K562 (cell line): ENCODE measurements at regions not wholly inside any gene's neighbourhood (a gene's known extent, or its start where the extent isn't known, plus 50 kb on each side); places are given as distances from the start of the nearest gene placed in this dataset.

ENCODE experiments used
- ADNP ChIP-seq: fragments of 200-800 bp; sonication (Bioruptor generic); IDR thresholded peaks from 2 replicates; pipeline ENCODE4 v1.6.1; 2016; ENCODE audit warnings: missing genetic modification characterization, missing compliant biosample characterization
- GABPB1 ChIP-seq: sonication (generic); formaldehyde crosslinking; IDR thresholded peaks from 2 replicates; pipeline ENCODE4 v1.8.0; 2022; ENCODE audit warnings: mild to moderate bottlenecking, missing genetic modification reagents
- GATAD2B ChIP-seq: fragments of 450-650 bp; IDR thresholded peaks from 2 replicates; pipeline ENCODE4 v1.6.1; 2017; ENCODE audit warnings: mild to moderate bottlenecking, borderline replicate concordance
- KLF16 ChIP-seq: IDR thresholded peaks from 2 replicates; pipeline ENCODE4 v1.6.1; 2016; ENCODE audit warnings: antibody characterized with exemption
- PHF8 ChIP-seq: fragments of 200-600 bp; sonication (generic); IDR thresholded peaks from 2 replicates; pipeline ENCODE4 v1.6.1; 2012; ENCODE audit warnings: mixed run types, mild to moderate bottlenecking, inconsistent platforms, low read length, moderate library complexity, borderline replicate concordance
- POLR2AphosphoS5 ChIP-seq: IDR thresholded peaks from 2 replicates; pipeline ENCODE4 v1.6.1; 2011; ENCODE audit warnings: mild to moderate bottlenecking, low read depth, low read length, moderate library complexity; ENCODE audit not compliant: control insufficient read depth, insufficient read depth
- ZC3H8 ChIP-seq: fragments of 450-650 bp; IDR thresholded peaks from 2 replicates; pipeline ENCODE4 v1.6.1; 2017
- TF ChIP-seq, protein P1 (sequence below): sonication (generic); formaldehyde crosslinking; IDR thresholded peaks from 2 replicates; pipeline ENCODE4 v1.9.0; 2022; ENCODE audit warnings: mild to moderate bottlenecking, missing genetic modification reagents
- TF ChIP-seq, protein P2 (sequence below): fragments of 250-450 bp; sonication (Bioruptor Pico); IDR thresholded peaks from 2 replicates; pipeline ENCODE4 v1.8.0; 2021; ENCODE audit warnings: borderline replicate concordance, mild to moderate bottlenecking, moderate library complexity; ENCODE audit not compliant: poor library complexity, severe bottlenecking
- TF ChIP-seq, protein P3 (sequence below), 3 experiments: IDR thresholded peaks in 2 of 3; conservative IDR thresholded peaks in 1 of 3; 2 replicates each; pipeline ENCODE4 v1.5.1; 2011 to 2012; ENCODE audit warnings: low read length in 3 of 3, mild to moderate bottlenecking in 3 of 3, control low read depth in 2 of 3, improper control_type of control experiment in 1 of 3, inconsistent platforms in 1 of 3, low read depth in 1 of 3, mixed read lengths in 1 of 3, moderate library complexity in 1 of 3; ENCODE audit not compliant: insufficient read depth in 2 of 3
- TF ChIP-seq, protein P4 (sequence below), 2 experiments: fragments of 200-800 bp in 1 of 2; sonication (Bioruptor generic) in 1 of 2; sonication (generic) in 1 of 2; formaldehyde crosslinking in 1 of 2; IDR thresholded peaks in 1 of 2; conservative IDR thresholded peaks in 1 of 2; 2 replicates each; pipeline versions ENCODE4 v1.5.0 to v1.6.1; 2016 to 2020; ENCODE audit warnings: missing compliant biosample characterization in 1 of 2, missing genetic modification characterization in 1 of 2, missing genetic modification reagents in 1 of 2

- TF ChIP-seq, protein P1, sequence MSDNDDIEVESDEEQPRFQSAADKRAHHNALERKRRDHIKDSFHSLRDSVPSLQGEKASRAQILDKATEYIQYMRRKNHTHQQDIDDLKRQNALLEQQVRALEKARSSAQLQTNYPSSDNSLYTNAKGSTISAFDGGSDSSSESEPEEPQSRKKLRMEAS (CRISPR knock-in tag), result no peak
- no peak for TF ChIP-seq PHF8
- no peak for TF ChIP-seq KLF16
- TF ChIP-seq, protein P2, sequence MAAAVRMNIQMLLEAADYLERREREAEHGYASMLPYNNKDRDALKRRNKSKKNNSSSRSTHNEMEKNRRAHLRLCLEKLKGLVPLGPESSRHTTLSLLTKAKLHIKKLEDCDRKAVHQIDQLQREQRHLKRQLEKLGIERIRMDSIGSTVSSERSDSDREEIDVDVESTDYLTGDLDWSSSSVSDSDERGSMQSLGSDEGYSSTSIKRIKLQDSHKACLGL, result no peak
- TF ChIP-seq, protein P3, sequence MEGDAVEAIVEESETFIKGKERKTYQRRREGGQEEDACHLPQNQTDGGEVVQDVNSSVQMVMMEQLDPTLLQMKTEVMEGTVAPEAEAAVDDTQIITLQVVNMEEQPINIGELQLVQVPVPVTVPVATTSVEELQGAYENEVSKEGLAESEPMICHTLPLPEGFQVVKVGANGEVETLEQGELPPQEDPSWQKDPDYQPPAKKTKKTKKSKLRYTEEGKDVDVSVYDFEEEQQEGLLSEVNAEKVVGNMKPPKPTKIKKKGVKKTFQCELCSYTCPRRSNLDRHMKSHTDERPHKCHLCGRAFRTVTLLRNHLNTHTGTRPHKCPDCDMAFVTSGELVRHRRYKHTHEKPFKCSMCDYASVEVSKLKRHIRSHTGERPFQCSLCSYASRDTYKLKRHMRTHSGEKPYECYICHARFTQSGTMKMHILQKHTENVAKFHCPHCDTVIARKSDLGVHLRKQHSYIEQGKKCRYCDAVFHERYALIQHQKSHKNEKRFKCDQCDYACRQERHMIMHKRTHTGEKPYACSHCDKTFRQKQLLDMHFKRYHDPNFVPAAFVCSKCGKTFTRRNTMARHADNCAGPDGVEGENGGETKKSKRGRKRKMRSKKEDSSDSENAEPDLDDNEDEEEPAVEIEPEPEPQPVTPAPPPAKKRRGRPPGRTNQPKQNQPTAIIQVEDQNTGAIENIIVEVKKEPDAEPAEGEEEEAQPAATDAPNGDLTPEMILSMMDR (IDR thresholded peaks at IDR 0.05 in 2 of 3, conservative IDR thresholded peaks at IDR 0.05 in 1 of 3; ENCODE audit: insufficient read depth in 2 of 3, low read depth in 1 of 3, low read length in 3 of 3), result no peak
- no peak for TF ChIP-seq POLR2AphosphoS5
- no peak for TF ChIP-seq ADNP (tag)
- no peak for TF ChIP-seq GABPB1 (CRISPR knock-in tag)
- TF ChIP-seq, protein P4, sequence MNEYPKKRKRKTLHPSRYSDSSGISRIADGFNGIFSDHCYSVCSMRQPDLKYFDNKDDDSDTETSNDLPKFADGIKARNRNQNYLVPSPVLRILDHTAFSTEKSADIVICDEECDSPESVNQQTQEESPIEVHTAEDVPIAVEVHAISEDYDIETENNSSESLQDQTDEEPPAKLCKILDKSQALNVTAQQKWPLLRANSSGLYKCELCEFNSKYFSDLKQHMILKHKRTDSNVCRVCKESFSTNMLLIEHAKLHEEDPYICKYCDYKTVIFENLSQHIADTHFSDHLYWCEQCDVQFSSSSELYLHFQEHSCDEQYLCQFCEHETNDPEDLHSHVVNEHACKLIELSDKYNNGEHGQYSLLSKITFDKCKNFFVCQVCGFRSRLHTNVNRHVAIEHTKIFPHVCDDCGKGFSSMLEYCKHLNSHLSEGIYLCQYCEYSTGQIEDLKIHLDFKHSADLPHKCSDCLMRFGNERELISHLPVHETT (CRISPR knock-in tag; conservative IDR thresholded peaks at IDR 0.05 in 1 of 2, IDR thresholded peaks at IDR 0.05 in 1 of 2), result no peak
- TF ChIP-seq GATAD2B, result no peak
- no peak for TF ChIP-seq ZC3H8
Measured at GRCh38 chr20:57894522-57894921, 184.7 kb upstream of the PMEPA1 start.
